HG03558 (cell line): ENCODE measurements at regions not wholly inside any gene's neighbourhood (a gene's known extent, or its start where the extent isn't known, plus 50 kb on each side); places are given as distances from the start of the nearest gene placed in this dataset.
A peak's percentile ranks its signal among the peaks of the same experiment; 100 is the strongest.
"Not testable (repeated sequence)": the region's sequence is repeated elsewhere in the genome, so short reads cannot be mapped to it uniquely, and the experiment has no call there.

Experiments used
- ATAC-seq: cut with Tn5 transposase; IDR thresholded peaks from one replicate; pipeline ENCODE4 v1.9.1; 2021; ENCODE audit warnings: moderate number of reproducible peaks; ENCODE audit not compliant: unreplicated experiment; ENCODE audit errors: extremely low read depth

- no peak for ATAC-seq
Observed at GRCh38 chr6:117761610-117762009, 86.3 kb downstream of the NUS1 start.

- peak; percentile 97 for ATAC-seq
Observed at GRCh38 chr6:117771403-117771802, 96.1 kb downstream of the NUS1 start.

GRCh38 chr6:117776441-117776840 lies 101.2 kb downstream of the NUS1 start:
- peak; percentile 52 for ATAC-seq

- ATAC-seq: no peak
Observed at GRCh38 chr6:117781550-117781949, 106.3 kb downstream of the NUS1 start.

- ATAC-seq: no peak
Observed at GRCh38 chr6:117783279-117783678, 108.0 kb downstream of the NUS1 start.

- no peak for ATAC-seq
Observed at GRCh38 chr6:117791012-117791411, 115.7 kb downstream of the NUS1 start.

GRCh38 chr6:117795234-117795633 lies 111.8 kb upstream of the SLC35F1 start:
- no peak for ATAC-seq

GRCh38 chr6:117798819-117799218 lies 108.2 kb upstream of the SLC35F1 start:
- ATAC-seq: not testable (repeated sequence)

- ATAC-seq: no peak
Observed at GRCh38 chr6:117810269-117810668, 96.8 kb upstream of the SLC35F1 start.

- no peak for ATAC-seq
Observed at GRCh38 chr6:117817499-117817898, 89.6 kb upstream of the SLC35F1 start.

- no peak for ATAC-seq
Observed at GRCh38 chr6:117817992-117818391, 89.1 kb upstream of the SLC35F1 start.

- ATAC-seq: no peak
Observed at GRCh38 chr6:117818449-117818848, 88.6 kb upstream of the SLC35F1 start.

- no peak for ATAC-seq
Observed at GRCh38 chr6:117829594-117830319, 77.3 kb upstream of the SLC35F1 start.

GRCh38 chr6:117837261-117837660 lies 69.8 kb upstream of the SLC35F1 start:
- no peak for ATAC-seq

- no peak for ATAC-seq
Observed at GRCh38 chr6:117840541-117840983, 66.5 kb upstream of the SLC35F1 start.

GRCh38 chr6:117847912-117848311 lies 59.2 kb upstream of the SLC35F1 start:
- no peak for ATAC-seq

GRCh38 chr6:117849087-117849486 lies 58.0 kb upstream of the SLC35F1 start:
- ATAC-seq: no peak
